HG03565 (cell line): ENCODE measurements at regions not wholly inside any gene's neighbourhood (a gene's known extent, or its start where the extent isn't known, plus 50 kb on each side); places are given as distances from the start of the nearest gene placed in this dataset.
"Not testable (repeated sequence)": the region's sequence is repeated elsewhere in the genome, so short reads cannot be mapped to it uniquely, and the experiment has no call there.

Experiments
- ATAC-seq: cut with Tn5 transposase; IDR thresholded peaks from one replicate; pipeline ENCODE4 v1.9.1; 2021; ENCODE audit warnings: mild to moderate bottlenecking, moderate library complexity; ENCODE audit not compliant: unreplicated experiment

DNA sequence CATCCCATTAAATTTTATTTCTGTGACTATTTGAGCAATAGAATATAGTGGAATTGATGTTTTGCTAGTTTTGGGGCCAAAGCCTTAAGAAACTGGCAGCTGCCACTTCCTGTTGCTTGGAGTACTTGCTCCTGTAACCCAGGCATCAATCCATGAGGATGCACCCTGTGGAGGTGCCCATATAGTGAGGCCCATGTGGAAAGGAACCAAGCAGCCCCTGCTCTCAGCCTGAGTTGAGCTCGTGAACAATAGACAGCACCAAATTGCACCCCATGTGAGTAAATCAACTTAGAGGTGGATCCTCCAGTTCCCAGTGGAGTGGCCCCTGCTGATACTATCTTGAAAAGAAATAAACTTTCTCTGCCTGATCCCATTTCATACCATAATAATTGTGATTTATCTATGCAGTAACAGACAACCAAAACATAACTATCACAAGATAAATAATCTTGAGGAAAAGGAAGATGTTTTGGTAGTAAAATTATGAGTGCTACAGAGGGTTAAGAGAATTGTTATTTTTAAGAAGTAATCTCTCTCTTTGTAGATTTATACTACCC is 481.9 kb downstream of the TBC1D32 start:
- no peak for ATAC-seq

- ATAC-seq, result no peak
Observed at GRCh38 chr6:120826253-120826652, 508.0 kb downstream of the TBC1D32 start.

DNA sequence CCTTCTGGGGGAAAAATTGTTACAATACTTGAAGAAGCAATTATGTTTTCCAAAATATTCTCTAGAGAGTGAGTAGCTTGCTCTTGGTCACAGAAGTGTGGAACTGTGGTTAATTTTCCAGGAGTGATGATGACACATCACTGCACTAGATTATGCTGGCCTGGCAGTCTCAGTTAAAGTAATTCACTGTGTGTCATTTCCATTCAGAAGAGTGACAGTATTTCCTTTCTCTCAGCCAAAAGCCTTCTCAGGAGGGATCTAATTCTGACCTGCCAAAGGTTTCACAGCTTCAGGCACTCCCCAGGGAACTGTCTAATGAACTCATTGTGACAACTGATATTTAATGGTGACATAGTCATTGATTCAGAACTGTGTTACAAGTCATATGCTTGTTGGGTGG is 517.5 kb downstream of the TBC1D32 start:
- no peak for ATAC-seq

GRCh38 chr6:120805276-120805675 is 529.0 kb downstream of the TBC1D32 start:
- ATAC-seq, result no peak

- no peak for ATAC-seq
Observed at GRCh38 chr6:120804612-120805011, 529.7 kb downstream of the TBC1D32 start.

DNA sequence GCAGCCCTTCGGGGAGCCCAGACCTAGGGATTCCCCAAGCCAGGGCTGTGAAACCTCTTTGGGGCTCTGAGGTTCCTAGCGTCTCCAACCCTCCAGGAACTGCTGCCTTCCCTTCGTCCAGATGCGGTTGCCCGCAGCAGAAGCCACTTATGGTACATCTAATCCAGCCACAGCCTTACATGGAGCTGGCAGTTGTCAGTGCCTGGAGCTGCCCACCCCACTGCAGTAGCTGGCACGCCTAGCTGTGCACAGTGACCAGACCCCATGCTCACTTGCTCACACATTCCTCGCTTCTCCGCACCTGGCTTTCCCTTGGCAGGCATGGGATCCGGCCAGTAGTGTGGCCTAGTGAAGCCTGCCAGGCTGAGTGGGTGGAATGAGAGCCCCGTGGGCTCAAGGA is 547.6 kb downstream of the TBC1D32 start:
- ATAC-seq, result no peak

GRCh38 chr6:120786256-120786655 is 548.0 kb downstream of the TBC1D32 start:
- no peak for ATAC-seq

- no peak for ATAC-seq
Observed at GRCh38 chr6:120785459-120786086, 548.7 kb downstream of the TBC1D32 start.

GRCh38 chr6:120779441-120779840 is 554.8 kb downstream of the TBC1D32 start:
- ATAC-seq, result no peak

DNA sequence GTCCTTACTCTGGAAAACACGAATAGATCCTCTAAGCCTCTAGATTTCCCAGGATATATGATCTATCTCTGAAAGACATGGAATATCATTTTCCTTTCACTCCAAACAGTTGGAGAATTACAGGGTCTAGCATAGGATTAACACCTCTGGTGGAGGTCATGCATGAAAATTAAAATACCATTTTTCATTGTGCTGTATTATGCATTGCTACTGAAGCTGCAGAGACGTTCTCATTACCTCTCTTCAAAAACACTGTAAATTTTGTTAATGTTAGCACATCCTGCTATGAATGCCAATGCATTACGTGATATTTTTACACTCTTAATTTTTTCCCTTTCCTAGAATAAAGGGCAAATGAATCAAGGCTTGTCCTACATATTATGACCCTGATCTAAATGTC is 558.6 kb downstream of the TBC1D32 start:
- no peak for ATAC-seq

- no peak for ATAC-seq
Observed at GRCh38 chr6:120774275-120774674, 560.0 kb downstream of the TBC1D32 start.

- ATAC-seq, result no peak
Observed at GRCh38 chr6:120771019-120771418, 563.3 kb downstream of the TBC1D32 start.

DNA sequence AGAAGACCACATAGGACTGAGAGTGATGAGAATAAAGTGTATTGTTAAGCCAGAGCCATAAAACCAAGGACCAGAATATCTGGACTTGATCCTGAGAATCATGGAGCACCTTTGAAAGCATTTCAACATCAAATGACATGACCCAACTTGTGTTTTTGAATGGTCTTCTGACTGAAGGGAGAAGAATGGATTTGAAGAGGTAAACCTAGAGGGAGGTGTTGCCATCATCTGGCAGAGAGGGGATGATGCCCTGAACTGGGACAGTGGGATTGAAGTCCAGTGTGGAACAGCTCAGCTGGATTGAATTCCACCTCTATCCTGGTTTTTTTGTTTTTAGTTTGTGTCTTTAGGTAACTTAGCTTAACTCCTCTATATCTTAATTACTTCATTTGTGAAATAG is 570.0 kb downstream of the TBC1D32 start:
- ATAC-seq, result no peak

DNA sequence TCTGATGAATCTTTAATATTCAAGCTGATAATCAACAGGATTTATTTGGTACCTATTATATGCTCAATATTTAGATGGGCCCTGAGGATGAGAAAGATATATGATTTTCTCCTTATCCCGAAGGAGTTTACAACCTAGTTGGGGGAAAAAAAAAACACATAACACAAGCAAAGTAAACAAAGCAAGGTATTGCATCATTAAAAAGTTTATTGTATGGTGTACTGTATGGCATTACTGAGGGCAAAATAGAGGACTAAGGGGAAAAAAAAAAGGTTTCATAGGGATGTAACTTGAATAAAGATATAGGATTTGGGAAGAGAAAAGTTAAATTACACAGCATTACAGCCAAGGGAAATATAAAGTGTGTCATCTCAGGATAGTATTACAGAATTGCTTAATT is 574.7 kb downstream of the TBC1D32 start:
- no peak for ATAC-seq

DNA sequence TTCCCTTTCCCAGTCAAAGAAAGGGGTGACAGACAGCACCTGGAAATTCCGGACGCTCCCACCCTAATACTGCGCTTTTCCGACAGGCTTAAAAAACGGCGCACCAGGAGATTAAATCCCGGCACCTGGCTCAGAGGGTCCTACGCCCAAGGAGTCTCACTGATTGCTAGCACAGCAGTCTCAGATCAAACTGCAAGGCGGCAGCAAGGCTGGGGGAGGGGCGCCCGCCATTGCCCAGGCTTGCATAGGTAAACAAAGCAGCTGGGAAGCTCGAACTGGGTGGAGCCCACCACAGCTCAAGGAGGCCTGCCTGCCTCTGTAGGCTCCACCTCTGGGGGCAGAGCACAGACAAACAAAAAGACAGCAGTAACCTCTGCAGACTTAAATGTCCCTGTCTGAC is 585.7 kb downstream of the TBC1D32 start:
- not testable (repeated sequence) for ATAC-seq

DNA sequence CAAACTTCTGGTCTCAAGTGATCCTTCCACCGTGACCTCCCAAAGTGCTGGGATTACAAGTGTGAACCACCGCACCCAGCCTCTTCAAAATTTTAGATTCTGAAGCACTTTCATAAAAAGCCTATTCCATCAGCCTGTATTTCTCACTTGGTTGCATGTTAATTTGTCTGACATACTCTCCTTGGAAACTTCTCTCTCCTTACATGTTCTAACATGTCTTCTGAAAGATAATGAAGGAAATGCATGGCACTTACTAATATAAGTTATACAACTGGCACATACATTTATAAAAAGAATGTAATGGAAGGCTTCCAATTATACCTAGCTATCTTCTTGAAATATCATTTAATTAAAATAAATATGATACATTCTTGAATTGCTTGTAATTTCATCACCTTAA is 597.5 kb downstream of the TBC1D32 start:
- no peak for ATAC-seq

- ATAC-seq, result no peak
Observed at GRCh38 chr6:120735641-120736040, 598.6 kb downstream of the TBC1D32 start.

DNA sequence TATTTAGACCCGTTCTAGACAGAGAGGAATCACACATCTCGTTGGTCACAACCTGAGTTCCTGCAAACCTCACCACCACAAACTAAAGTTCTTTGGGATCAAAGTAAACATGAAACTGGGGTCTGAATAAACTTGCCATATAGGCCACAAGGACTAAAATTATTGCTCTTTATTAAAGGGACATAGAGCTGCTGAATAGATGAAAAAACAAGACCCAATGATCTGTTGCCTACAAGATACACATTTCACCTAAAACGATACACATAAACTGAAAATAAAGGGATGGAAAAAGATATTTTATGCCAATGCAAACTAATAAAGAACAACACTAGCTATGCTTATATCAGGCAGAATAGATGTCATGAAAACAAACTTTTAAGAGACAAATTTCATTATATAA is 623.0 kb downstream of the TBC1D32 start:
- ATAC-seq, result no peak

DNA sequence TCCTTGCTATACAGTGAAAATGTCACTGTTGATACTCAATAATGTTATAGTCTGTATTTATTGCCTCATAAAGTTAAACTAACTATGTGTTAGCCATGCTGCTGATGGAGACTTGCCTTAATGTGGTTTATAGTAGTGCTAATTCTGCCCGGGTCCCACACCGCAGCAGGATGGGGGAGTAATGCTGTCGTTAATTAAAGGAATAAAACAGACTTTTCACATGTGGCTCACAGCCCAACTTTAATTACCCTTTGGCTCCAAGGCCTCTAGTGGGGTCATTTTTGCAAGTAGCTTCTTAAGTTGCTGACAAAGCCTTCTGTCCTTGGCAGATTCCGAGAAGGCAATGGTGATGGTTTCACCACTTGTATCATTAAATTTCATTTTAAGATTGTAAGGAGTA is 634.3 kb downstream of the TBC1D32 start:
- no peak for ATAC-seq

GRCh38 chr6:120686492-120686891 is 647.8 kb downstream of the TBC1D32 start:
- no peak for ATAC-seq

DNA sequence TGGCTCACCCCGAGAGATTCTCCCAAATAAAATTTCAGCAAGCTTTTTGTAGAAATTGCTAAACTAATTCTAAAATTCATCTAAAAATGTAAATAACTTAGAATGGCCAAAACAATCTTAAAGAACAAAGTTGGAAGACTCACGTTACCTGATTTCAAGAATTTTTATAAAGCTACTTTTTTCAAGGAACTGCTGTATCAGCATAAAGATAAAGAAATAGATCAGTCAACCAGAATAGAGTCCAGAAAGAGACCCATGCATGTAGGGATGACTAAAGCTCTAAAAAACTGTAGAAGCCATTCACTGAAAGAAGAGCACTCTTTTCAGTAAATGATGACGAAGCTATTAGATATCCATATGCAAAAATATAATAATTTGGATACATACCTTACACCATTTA is 652.1 kb downstream of the TBC1D32 start:
- no peak for ATAC-seq

DNA sequence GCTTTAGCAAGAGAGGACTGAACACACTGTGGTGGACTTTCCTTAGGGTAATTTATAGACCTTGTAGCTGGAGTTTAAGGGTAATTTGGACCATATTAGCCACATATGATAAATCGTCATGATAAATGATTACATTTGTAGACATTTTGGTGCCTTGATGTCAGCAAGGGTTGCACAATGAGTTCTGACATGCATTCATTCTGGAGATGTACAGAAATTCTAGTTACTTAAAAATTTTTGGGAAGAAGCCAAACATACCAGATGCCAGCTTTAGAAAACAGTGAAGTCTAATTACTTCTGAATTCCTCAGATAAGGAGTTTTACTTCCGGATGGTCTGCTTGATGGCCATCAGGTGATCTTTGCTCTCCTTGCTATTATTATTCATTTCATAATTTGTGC is 653.1 kb downstream of the TBC1D32 start:
- no peak for ATAC-seq

DNA sequence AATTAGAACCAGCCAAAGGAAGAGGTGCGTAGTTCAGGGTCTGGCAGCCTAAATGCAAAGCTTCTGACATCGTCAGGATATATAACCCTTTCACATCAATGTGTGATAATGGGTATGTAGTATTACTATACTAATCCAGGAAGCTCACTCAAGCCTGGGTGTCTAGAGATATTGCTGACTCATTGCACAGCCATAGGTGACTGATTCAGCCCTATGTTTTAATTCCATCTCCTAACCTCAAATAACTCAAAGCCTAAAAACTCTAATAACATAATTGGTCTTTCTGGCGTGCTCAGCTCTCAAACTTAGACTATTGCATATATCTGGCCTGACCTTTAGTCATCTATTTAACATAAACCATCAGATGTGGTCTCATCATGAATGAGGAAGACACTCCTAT is 658.4 kb downstream of the TBC1D32 start:
- ATAC-seq, result no peak
